ENCODE measurements at regions not wholly inside any gene's neighbourhood (a gene's known extent, or its start where the extent isn't known, plus 50 kb on each side); places are given as distances from the start of the nearest gene placed in this dataset.

DNA sequence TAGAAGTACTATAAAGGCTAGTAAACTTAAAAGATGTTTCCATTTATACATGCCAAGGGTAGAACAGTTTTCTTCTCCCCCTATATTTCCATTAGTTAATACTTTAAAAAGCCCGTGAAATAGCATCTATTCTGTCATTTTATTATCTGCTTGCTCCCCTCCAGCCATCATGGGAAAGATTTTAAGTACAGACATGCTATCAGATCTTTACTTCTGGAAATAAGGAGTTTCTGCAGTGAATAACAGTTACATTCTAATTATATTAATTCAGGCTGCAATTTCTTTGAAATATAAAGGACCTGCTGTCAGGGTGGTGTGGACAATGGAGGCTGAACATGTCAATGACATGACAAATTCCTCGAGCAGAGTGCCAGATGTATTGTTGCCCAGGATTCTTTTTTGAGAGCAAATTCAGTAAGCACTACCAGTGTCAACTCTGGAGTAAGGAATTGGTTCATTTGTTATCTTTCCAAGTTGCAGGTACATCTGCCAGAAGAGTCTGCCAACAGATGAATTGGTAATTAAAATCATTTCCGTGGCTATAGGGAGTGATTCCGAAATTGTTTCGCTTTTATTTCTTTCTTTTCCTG lies 151.3 kb downstream of the BTG1 start:
- no peak overlapping the region for H3K27ac ChIP-seq
- H3K4me3 ChIP-seq, result no peak overlapping the region
- DNase-seq (ENCODE audit: low spot score), result no peak
- TF ChIP-seq, protein P1, sequence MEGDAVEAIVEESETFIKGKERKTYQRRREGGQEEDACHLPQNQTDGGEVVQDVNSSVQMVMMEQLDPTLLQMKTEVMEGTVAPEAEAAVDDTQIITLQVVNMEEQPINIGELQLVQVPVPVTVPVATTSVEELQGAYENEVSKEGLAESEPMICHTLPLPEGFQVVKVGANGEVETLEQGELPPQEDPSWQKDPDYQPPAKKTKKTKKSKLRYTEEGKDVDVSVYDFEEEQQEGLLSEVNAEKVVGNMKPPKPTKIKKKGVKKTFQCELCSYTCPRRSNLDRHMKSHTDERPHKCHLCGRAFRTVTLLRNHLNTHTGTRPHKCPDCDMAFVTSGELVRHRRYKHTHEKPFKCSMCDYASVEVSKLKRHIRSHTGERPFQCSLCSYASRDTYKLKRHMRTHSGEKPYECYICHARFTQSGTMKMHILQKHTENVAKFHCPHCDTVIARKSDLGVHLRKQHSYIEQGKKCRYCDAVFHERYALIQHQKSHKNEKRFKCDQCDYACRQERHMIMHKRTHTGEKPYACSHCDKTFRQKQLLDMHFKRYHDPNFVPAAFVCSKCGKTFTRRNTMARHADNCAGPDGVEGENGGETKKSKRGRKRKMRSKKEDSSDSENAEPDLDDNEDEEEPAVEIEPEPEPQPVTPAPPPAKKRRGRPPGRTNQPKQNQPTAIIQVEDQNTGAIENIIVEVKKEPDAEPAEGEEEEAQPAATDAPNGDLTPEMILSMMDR (IDR thresholded peaks at IDR 0.05), result no peak

DNA sequence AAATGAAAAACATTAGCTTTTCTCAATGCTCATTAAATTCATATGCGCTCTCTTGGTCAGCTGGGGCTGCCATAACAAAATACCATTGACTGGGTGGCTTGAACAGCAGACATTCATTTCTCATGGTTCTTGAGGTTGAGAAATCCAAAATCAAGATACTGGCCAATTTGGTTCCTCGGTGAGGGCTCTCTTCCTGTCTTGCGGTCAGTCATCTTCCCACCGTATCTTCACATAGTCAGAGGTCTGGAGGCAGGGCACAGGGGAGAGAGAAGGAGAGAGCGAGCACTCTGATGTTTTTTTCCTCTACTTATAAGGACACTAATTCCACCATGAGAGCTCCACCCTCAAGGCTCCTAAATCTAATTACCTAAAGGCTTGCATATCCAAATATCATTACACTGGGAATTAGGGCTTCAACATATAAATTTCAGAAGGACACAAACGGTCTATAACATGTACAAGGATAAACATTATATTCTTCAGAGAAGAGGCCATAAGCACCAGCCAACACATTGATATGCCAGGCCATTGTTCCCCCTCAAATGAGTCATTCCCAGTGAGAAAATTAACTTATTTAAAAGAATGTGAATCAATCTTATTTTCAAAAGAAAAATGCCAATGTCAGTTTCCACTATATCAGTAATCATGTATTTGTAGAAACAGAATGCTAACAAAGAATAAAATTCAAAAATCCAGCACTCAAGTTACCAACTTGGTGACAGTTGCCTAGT lies 152.2 kb downstream of the BTG1 start:
- TF ChIP-seq, protein P1 (IDR thresholded peaks at IDR 0.05), result no peak
- Histone ChIP-seq H3K27ac (no peak overlapping the region), H3K4me3 (no peak overlapping the region)
- no peak for DNase-seq (ENCODE audit: low spot score)

DNA sequence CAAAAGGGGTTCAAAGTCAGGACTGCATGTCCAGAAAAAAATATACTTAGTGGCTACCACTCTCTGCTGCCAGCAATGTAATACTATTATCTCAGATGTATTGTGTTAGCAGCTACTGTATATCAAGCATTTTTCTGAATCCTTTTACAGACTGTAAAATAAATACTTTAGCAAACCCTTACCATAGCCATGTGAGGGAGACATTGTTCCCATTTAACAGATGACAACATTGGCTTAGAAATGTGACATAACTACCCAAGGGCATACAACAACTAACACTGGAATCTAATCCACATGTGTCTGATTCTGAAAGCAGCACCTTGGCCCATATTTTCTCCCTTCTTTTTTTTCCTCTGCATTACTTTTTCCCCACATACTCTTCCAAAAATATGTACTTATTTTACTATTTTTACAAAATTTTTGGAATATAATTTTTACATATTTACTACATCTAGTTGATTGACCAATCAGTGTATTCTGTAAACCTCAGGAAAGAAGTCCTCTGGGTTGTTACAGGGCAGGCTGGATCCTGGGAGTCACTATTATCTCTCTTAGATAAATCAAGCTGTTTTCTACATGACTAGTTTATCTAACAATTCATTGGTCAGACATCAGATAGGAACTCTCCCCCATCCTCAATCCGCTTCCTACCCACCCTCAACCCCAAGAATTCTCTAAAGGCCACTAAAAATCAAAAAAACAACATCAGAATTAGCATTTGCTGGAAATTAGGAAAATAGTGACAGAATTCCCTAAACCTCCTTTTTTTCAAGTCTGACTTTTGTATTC lies 154.1 kb downstream of the BTG1 start:
- H3K4me3 ChIP-seq, result no peak overlapping the region
- TF ChIP-seq, protein P1 (IDR thresholded peaks at IDR 0.05), result no peak
- no peak for DNase-seq (ENCODE audit: low spot score)
- peak overlapping the region in 1 of 2 donors; percentile 72 for H3K27ac ChIP-seq

DNA sequence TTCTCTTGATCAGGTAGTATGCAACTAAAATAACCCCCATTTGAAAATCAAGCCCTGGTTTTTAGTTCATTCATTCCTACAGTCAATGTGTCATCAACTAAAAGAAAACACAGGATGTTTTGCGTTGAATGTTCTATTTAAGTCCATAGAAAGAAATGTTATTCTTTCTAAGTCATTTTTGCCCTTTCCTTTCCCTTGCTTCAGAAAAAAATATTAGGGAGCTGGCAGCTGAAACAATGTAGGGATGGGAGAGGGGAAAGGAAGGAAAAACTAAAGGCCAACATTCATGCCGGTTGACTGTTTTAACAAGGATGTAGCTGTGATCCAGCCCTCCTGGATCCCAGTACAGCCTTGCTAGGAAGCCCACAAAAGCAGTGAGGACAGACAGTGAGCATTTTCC lies 155.1 kb downstream of the BTG1 start:
- Histone ChIP-seq H3K4me3 (no peak overlapping the region), H3K27ac (peak overlapping the region; percentile 66 to 72)
- TF ChIP-seq, protein P1 (IDR thresholded peaks at IDR 0.05), result no peak
- no peak for DNase-seq (ENCODE audit: low spot score)

DNA sequence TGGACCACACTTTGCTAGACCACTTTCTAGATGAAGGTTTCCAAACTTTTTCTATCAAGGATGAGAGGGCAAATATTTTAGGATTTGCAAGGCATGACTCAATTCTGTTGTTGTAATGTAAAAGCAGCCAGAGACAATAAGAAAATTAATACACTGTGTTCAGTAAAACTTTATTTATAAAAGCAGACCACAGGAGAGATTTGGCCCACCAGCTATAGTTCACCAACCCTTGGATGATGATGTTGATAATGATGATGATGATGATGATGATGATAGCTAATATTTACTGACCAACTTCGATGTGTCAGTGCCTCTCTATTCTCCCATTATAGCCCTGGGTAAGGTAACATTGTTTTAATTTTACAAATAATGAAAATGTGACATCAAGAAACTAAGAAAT lies 156.5 kb downstream of the BTG1 start:
- H3K4me3 ChIP-seq, result no peak overlapping the region
- DNase-seq (ENCODE audit: low spot score), result no peak
- peak overlapping the region in 1 of 2 donors; percentile 55 for H3K27ac ChIP-seq
- TF ChIP-seq, protein P1 (IDR thresholded peaks at IDR 0.05), result no peak

DNA sequence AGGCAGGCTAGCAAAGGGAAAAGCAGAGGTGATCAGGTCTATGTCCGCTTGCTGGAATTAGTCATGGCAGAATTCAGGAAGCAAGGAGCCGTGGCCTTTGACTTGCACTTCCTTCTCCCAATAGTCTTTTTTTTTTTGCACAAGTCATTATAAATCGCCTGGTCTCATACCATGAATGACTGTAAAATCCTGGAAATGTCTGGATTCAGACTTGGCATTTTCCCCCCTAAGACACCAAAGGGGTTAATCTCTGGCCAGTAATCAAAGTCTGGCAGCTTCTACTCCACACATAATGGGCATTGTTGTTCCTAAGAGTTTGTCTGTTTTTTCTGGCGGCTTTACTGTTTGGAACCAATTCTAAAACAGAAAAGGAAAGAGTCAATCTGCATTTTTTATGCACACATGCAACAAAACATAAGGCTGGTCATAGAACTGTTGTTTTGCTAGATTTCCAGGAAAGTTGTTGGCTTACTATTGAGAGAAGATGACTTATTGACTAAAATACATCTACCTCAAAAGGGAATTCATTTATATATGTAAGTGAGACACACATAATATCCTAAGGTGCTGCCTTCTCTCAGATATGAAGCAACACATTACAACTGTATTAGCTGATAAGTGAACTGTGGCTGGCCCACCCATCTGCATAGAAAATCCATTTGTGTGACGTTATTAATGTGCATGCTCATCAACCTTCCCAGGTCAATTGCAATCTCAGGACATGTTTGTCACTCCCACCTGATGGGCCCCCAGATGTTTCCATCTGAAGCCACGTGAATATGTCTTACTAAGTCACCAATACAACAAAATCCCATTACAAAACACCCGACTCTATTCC lies 157.3 kb downstream of the BTG1 start:
- DNase-seq (ENCODE audit: low spot score), result no peak
- peak overlapping the region; percentile 24 to 55 for H3K27ac ChIP-seq
- TF ChIP-seq, protein P1 (IDR thresholded peaks at IDR 0.05), result no peak

More for the DNA sequence above, 157.3 kb downstream of the BTG1 start:
- H3K4me3 ChIP-seq, result no peak overlapping the region
